NCI-H2081 (cell line): ENCODE measurements at regions not wholly inside any gene's neighbourhood (a gene's known extent, or its start where the extent isn't known, plus 50 kb on each side); places are given as distances from the start of the nearest gene placed in this dataset.

Experiments used
- DNase-seq, 2 experiments: peaks; one replicate each; lab custom pipeline; 2025; lab: John Stamatoyannopoulos, UW

GRCh38 chr1:98330224-98330623 lies 331.3 kb upstream of the SNX7 start:
- DNase-seq = no peak

- no peak for DNase-seq
These were observed 332.7 kb upstream of the SNX7 start for GRCh38 chr1:98328855-98329254.

GRCh38 chr1:98327220-98327861 lies 334.2 kb upstream of the SNX7 start:
- DNase-seq = no peak

- no peak for DNase-seq
These were observed 335.7 kb upstream of the SNX7 start for GRCh38 chr1:98325646-98326440.

GRCh38 chr1:98323906-98324358 lies 337.6 kb upstream of the SNX7 start:
- DNase-seq = no peak

- no peak for DNase-seq
These were observed 338.1 kb upstream of the SNX7 start for GRCh38 chr1:98323388-98323787.

- no peak for DNase-seq
These were observed 338.6 kb upstream of the SNX7 start for GRCh38 chr1:98322966-98323365.

GRCh38 chr1:98322086-98322485 lies 339.4 kb upstream of the SNX7 start:
- DNase-seq = no peak

- no peak for DNase-seq
These were observed 340.3 kb upstream of the SNX7 start for GRCh38 chr1:98321191-98321590.

GRCh38 chr1:98316286-98316905 lies 345.1 kb upstream of the SNX7 start:
- no peak for DNase-seq

GRCh38 chr1:98315309-98315708 lies 346.2 kb upstream of the SNX7 start:
- no peak for DNase-seq

GRCh38 chr1:98314601-98315000 lies 346.9 kb upstream of the SNX7 start:
- DNase-seq = peak in 1 of 2 experiments; percentile 16

- no peak for DNase-seq
These were observed 354.9 kb upstream of the SNX7 start for GRCh38 chr1:98306517-98307089.

GRCh38 chr1:98305362-98305761 lies 356.2 kb upstream of the SNX7 start:
- no peak for DNase-seq

GRCh38 chr1:98304888-98305287 lies 356.6 kb upstream of the SNX7 start:
- no peak for DNase-seq

- DNase-seq = no peak
These were observed 361.7 kb upstream of the SNX7 start for GRCh38 chr1:98299861-98300260.

GRCh38 chr1:98299313-98299712 lies 362.2 kb upstream of the SNX7 start:
- no peak for DNase-seq

- DNase-seq = no peak
These were observed 363.2 kb upstream of the SNX7 start for GRCh38 chr1:98298319-98298718.

- no peak for DNase-seq
These were observed 364.8 kb upstream of the SNX7 start for GRCh38 chr1:98296681-98297080.

GRCh38 chr1:98294127-98294526 lies 367.4 kb upstream of the SNX7 start:
- no peak for DNase-seq

GRCh38 chr1:98292994-98293393 lies 368.5 kb upstream of the SNX7 start:
- no peak for DNase-seq

- no peak for DNase-seq
These were observed 368.5 kb upstream of the DPYD start for GRCh38 chr1:98289311-98289710.

- no peak for DNase-seq
These were observed 367.7 kb upstream of the DPYD start for GRCh38 chr1:98288494-98288893.
